Mucosa of descending colon (tissue), 3 donors: ENCODE measurements at regions not wholly inside any gene's neighbourhood (a gene's known extent, or its start where the extent isn't known, plus 50 kb on each side); places are given as distances from the start of the nearest gene placed in this dataset.

Source experiments
- ATAC-seq: fragments of 200-7000 bp; cut with Tn5 transposase; one replicate; pipeline ENCODE4 v1.9.1; 2020; ENCODE audit warnings: mild to moderate bottlenecking, moderate library complexity
- DNase-seq, 3 donors: peaks; one replicate each; pipeline ENCODE4 v3.0.0-alpha.2; 2020
- H3K36me3 ChIP-seq: fragments of 200-600 bp; one replicate; pipeline ENCODE4 v1.8.0; 2021; ENCODE audit warnings: low read depth, mild to moderate bottlenecking
- H3K4me1 ChIP-seq: fragments of 200-600 bp; one replicate; pipeline ENCODE4 v1.8.0; 2021; ENCODE audit warnings: low read depth, mild to moderate bottlenecking
- H3K4me3 ChIP-seq: fragments of 200-600 bp; one replicate; pipeline ENCODE4 v1.8.0; 2021; ENCODE audit warnings: mild to moderate bottlenecking
- H3K9me3 ChIP-seq: fragments of 200-600 bp; one replicate; pipeline ENCODE4 v1.8.0; 2021; ENCODE audit warnings: mild to moderate bottlenecking
- CTCF ChIP-seq: fragments of 200-600 bp; IDR thresholded peaks from one replicate; pipeline ENCODE4 v1.8.0; 2022; ENCODE audit warnings: antibody characterized with exemption, mild to moderate bottlenecking
- intact Hi-C, 2 donors: fragments of 100-400 bp; cut with DNase I in 1 of 2; cut with micrococcal nuclease in 1 of 2; formaldehyde crosslinking; loops; one replicate each; pipeline versions ENCODE4 v1.11.0 to v1.11.1; 2022; cut with DNase I, micrococcal nuclease
- donor health status: DM: no; HTN: no; CAD: no; lungs with moderate emphysema.
- donor health status: DM: no; HTN: no; CAD: no.
- donor health status: DM: no; HTN: yes; CAD: no.

- Histone ChIP-seq H3K4me3 (no peak overlapping the region), H3K9me3 (no peaks in the 10 kb centered on the region), H3K36me3 (no peaks in the 10 kb centered on the region), H3K4me1 (no peaks in the 10 kb centered on the region)
- no peak for ATAC-seq
- intact Hi-C loops, result no loop called here
- no peak for TF ChIP-seq CTCF
- no peak for DNase-seq
Measured at GRCh38 chr6:121607721-121608120, 172.3 kb downstream of the GJA1 start.

DNA sequence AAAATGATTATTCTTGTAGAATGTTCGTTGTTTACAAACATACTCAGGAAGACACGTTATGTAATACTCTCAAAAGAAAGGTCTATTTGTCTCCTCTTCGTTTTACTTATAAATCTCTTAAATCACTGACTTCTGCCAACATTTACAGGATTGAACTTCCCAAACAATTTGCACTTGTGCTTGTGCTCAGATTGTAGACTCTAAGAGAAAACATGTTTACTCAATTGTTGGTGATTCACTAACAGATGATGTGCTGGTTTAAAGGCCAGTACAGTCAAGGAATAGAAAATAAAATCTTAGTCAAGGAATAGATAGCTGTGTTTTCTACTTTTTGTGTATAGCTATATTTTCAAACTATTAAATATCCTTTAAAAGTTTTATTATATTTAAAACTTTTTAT is 172.8 kb downstream of the GJA1 start:
- ATAC-seq, result no peak
- no peak for DNase-seq
- Histone ChIP-seq H3K4me3 (no peak overlapping the region), H3K36me3 (no peaks in the 10 kb centered on the region), H3K4me1 (no peaks in the 10 kb centered on the region), H3K9me3 (no peaks in the 10 kb centered on the region)
- no peak for TF ChIP-seq CTCF
- intact Hi-C loops, result no loop called here

GRCh38 chr6:121609281-121609680 is 173.8 kb downstream of the GJA1 start:
- H3K4me3 ChIP-seq, result no peak overlapping the region

DNA sequence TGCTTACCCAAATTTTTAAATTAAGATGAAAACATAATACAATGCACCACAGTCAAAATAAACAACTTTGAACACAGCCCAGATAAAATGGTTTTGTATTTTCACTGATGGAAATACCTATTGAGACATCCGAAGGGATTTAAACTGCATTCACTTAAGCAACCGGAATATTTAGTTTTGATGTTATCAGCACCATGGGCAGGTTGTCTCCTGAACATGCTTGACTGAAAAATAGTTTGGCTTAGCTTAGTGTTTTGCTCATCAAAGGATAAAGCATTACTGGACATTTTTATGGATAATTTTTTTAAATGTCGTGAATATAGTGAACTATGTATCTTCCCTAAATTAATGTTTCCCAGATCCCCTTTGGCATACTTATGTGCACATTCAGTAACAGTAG is 177.5 kb downstream of the GJA1 start:
- intact Hi-C loops, result no loop called here
- no peaks in the 10 kb centered on the region for H3K9me3 ChIP-seq
- no peak for DNase-seq
- TF ChIP-seq CTCF, result no peak
- H3K36me3 ChIP-seq, result no peaks in the 10 kb centered on the region
- H3K4me3 ChIP-seq, result no peak overlapping the region
- H3K4me1 ChIP-seq, result no peaks in the 10 kb centered on the region
- no peak for ATAC-seq

More at GRCh38 chr6:121609281-121609680, 173.8 kb downstream of the GJA1 start:
- DNase-seq (no peak), ATAC-seq (no peak)
- no peaks in the 10 kb centered on the region for H3K9me3 ChIP-seq
- no peaks in the 10 kb centered on the region for H3K4me1 ChIP-seq
- intact Hi-C loops, result no loop called here
- no peaks in the 10 kb centered on the region for H3K36me3 ChIP-seq
- TF ChIP-seq CTCF, result no peak

DNA sequence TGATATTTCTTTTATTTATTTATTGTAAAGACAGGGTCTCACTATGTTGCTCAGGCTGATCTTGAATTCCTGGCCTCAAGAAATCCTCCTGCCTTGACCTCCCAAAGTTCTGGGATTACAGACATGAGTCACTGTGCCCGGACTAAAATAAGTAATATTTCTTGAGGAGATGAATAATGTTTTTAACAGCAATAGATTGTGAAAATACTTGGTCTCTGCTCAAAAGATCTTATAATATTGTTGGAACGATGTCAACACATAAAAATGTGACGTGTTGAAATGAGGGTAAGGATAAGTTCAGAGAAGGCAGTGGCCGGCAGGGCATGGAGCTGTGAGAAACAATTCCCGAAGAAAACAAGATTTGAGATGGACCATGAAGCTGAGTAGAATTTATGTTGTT is 178.7 kb downstream of the GJA1 start:
- Histone ChIP-seq H3K4me1 (no peaks in the 10 kb centered on the region), H3K36me3 (no peaks in the 10 kb centered on the region), H3K4me3 (no peak overlapping the region), H3K9me3 (no peaks in the 10 kb centered on the region)
- intact Hi-C loops, result no loop called here
- TF ChIP-seq CTCF, result no peak
- ATAC-seq (no peak), DNase-seq (no peak)

GRCh38 chr6:121615493-121615892 is 180.0 kb downstream of the GJA1 start:
- Histone ChIP-seq H3K4me1 (no peaks in the 10 kb centered on the region), H3K36me3 (no peaks in the 10 kb centered on the region), H3K9me3 (no peaks in the 10 kb centered on the region), H3K4me3 (no peak overlapping the region)
- intact Hi-C loops, result no loop called here
- DNase-seq (no peak), ATAC-seq (no peak)
- TF ChIP-seq CTCF, result no peak
